GM19238 (cell line): ENCODE measurements at regions not wholly inside any gene's neighbourhood (a gene's known extent, or its start where the extent isn't known, plus 50 kb on each side); places are given as distances from the start of the nearest gene placed in this dataset.
"Not testable (repeated sequence)": the region's sequence is repeated elsewhere in the genome, so short reads cannot be mapped to it uniquely, and the experiment has no call there.

ENCODE experiments used
- DNase-seq: peaks from one replicate; pipeline ENCODE4 v3.0.0; 2011; ENCODE audit warnings: low spot score; ENCODE audit not compliant: insufficient read length

GRCh38 chr2:234375176-234375880 is 121.6 kb downstream of the ARL4C start:
- DNase-seq: no peak

- no peak for DNase-seq
These were observed 122.1 kb downstream of the ARL4C start for GRCh38 chr2:234374736-234375135.

- no peak for DNase-seq
These were observed 122.8 kb downstream of the ARL4C start for GRCh38 chr2:234374150-234374508.

GRCh38 chr2:234373481-234374149 is 123.3 kb downstream of the ARL4C start:
- no peak for DNase-seq

- no peak for DNase-seq
These were observed 123.8 kb downstream of the ARL4C start for GRCh38 chr2:234373060-234373459.

GRCh38 chr2:234372506-234372905 is 124.4 kb downstream of the ARL4C start:
- no peak for DNase-seq

GRCh38 chr2:234368861-234369261 is 128.0 kb downstream of the ARL4C start:
- no peak for DNase-seq

- DNase-seq: no peak
These were observed 130.0 kb downstream of the ARL4C start for GRCh38 chr2:234366891-234367290.

- DNase-seq: no peak
These were observed 132.2 kb downstream of the ARL4C start for GRCh38 chr2:234364661-234365060.

GRCh38 chr2:234363647-234364294 is 133.1 kb downstream of the ARL4C start:
- no peak for DNase-seq

GRCh38 chr2:234363011-234363487 is 133.8 kb downstream of the ARL4C start:
- no peak for DNase-seq

GRCh38 chr2:234360313-234360975 is 136.4 kb downstream of the ARL4C start:
- not testable (repeated sequence) for DNase-seq

GRCh38 chr2:234357666-234358065 is 139.2 kb downstream of the ARL4C start:
- no peak for DNase-seq

- DNase-seq: no peak
These were observed 141.0 kb downstream of the ARL4C start for GRCh38 chr2:234355808-234356365.

GRCh38 chr2:234355021-234355720 is 141.7 kb downstream of the ARL4C start:
- DNase-seq: no peak

GRCh38 chr2:234352270-234352669 is 144.6 kb downstream of the ARL4C start:
- DNase-seq: no peak

GRCh38 chr2:234351866-234352265 is 145.0 kb downstream of the ARL4C start:
- DNase-seq: not testable (repeated sequence)

GRCh38 chr2:234348081-234348480 is 148.8 kb downstream of the ARL4C start:
- no peak for DNase-seq

- DNase-seq: no peak
These were observed 151.0 kb downstream of the ARL4C start for GRCh38 chr2:234345921-234346320.

GRCh38 chr2:234344012-234344411 is 152.9 kb downstream of the ARL4C start:
- no peak for DNase-seq

GRCh38 chr2:234343372-234343771 is 153.5 kb downstream of the ARL4C start:
- no peak for DNase-seq
